LNCaP clone FGC (cell line): ENCODE measurements at regions not wholly inside any gene's neighbourhood (a gene's known extent, or its start where the extent isn't known, plus 50 kb on each side); places are given as distances from the start of the nearest gene placed in this dataset.

ENCODE experiments used
- DNase-seq: peaks from one replicate; pipeline ENCODE4 v3.0.0-alpha.2; 2011; ENCODE audit warnings: low read depth
- H3K4me3 ChIP-seq: 2 replicates; pipeline ENCODE4 v1.5.1; 2011; ENCODE audit warnings: mild to moderate bottlenecking, low read depth, low read length, control low read depth
- TF ChIP-seq, protein P1 (sequence below): IDR thresholded peaks from 2 replicates; pipeline ENCODE4 v1.5.1; 2012; ENCODE audit warnings: mild to moderate bottlenecking; ENCODE audit not compliant: control insufficient read depth, insufficient read depth; ENCODE audit errors: extremely low read depth

DNA sequence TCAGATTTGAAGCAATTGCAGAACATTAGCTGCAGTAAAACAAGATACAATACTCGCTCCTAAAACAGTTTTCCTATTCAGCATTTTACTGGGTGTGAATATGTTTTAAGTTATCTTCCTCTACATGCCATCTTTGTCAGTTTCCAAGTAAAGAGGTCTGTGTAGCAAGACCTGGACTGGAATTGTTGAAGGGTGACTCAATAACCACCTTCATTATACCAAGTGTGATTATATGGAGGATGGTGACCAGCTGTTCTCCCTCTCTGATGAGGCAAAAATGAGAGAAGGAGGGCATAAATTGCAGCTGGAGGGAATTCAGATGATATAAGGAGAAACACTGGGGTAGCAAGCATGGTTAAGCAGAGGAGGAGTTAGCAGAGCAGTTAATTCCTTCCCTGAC is 922.1 kb upstream of the SLIT2 start:
- TF ChIP-seq, protein P1, sequence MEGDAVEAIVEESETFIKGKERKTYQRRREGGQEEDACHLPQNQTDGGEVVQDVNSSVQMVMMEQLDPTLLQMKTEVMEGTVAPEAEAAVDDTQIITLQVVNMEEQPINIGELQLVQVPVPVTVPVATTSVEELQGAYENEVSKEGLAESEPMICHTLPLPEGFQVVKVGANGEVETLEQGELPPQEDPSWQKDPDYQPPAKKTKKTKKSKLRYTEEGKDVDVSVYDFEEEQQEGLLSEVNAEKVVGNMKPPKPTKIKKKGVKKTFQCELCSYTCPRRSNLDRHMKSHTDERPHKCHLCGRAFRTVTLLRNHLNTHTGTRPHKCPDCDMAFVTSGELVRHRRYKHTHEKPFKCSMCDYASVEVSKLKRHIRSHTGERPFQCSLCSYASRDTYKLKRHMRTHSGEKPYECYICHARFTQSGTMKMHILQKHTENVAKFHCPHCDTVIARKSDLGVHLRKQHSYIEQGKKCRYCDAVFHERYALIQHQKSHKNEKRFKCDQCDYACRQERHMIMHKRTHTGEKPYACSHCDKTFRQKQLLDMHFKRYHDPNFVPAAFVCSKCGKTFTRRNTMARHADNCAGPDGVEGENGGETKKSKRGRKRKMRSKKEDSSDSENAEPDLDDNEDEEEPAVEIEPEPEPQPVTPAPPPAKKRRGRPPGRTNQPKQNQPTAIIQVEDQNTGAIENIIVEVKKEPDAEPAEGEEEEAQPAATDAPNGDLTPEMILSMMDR: no peak
- DNase-seq: no peak
- no peak overlapping the region for H3K4me3 ChIP-seq

DNA sequence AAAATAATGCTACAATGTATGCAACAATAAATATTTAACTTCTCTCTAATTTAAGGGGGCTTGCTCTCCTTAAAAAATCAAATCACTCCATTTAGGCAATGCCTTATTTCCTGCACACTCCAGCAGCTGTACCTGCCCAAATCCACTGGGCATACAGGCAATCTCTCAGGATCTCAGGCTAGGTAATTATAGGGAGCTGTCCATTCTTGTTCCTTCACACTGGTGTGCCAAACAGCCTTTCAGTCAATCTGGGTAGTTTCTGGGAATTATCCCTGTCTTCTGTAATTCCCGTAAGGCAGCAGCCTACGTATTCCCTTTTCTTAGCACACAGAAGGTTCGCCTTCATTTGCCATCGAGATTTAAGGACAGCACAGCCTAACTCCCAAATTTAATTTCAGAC is 922.6 kb upstream of the SLIT2 start:
- H3K4me3 ChIP-seq: no peak overlapping the region
- no peak for DNase-seq
- TF ChIP-seq, protein P1: no peak

DNA sequence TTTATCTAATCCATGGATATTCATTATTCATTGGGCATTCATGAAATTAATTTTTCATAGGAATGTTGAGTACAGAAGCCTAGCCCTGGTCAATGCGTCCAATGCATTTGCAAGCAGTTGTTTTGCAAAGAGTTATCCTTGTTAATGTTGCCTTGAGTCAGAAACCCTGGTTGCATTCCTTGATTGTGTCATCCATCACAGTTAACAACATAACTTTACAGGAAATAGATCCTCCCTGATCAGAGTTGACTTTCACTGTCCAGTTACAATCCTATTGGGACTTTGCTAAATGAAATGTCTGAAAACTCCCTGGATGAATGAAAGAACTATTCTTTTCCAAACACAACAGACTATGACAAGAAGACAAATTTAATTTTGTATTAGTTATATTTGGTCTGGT is 924.3 kb upstream of the SLIT2 start:
- TF ChIP-seq, protein P1: no peak
- H3K4me3 ChIP-seq: no peak overlapping the region
- DNase-seq: no peak

DNA sequence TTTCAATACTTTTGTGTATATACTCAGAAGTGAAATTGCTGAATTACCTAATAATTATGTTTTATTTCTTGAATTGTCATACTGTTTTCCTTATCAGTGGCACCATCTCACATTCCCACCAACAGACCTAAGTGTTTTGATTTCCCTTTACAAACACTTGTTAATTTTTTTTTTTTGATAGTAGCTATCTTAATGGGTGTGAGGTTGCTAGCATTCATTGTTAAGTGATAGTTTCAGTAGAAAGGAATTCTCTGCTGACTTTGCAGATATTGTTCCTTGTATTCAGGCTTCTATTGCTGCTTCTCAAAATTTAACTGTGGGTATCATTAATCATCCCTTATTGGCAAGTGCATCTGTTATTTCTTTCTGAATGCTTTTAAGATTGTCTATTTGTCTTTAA is 927.5 kb upstream of the SLIT2 start:
- H3K4me3 ChIP-seq: no peak overlapping the region
- TF ChIP-seq, protein P1: no peak
- no peak for DNase-seq

DNA sequence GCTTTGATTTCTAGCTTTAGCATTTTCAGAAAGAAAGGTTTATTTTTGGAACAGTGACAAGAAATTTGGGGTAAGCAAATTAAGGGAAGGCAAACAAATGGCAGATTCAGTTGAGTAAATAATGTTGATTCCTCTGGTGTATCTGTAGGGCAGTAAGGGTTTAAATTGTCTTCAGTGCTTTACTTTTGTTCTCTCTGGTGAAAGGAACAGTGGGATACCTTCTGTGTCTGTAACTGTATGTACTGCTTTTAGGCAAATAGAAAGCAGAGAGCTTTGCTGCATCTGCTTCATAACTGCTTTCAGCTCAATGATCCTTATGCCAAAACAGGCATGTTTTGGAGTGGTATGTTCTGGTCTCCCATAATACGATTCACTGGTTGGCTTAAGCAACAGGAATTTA is 932.1 kb upstream of the SLIT2 start:
- no peak for DNase-seq
- no peak overlapping the region for H3K4me3 ChIP-seq
- TF ChIP-seq, protein P1: no peak

DNA sequence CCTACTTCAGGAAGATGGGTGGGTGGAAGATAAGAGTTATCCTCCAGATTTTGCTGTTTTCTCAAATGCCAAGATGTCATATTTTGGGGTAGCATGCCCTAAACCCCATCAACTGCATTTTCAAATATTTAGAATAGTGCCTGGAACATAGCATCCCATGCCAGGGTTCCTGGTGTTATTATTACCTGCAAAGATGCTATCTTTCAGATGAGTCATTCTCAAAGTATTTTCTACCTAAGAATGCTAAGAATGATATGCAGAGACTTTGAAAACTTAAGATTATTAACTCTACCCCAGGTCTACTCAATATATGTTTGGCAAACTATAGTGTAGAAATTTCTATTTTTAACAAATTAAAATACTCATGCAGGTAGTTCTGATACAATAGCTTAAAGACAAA is 934.3 kb upstream of the SLIT2 start:
- DNase-seq: no peak
- TF ChIP-seq, protein P1: no peak
- no peak overlapping the region for H3K4me3 ChIP-seq

DNA sequence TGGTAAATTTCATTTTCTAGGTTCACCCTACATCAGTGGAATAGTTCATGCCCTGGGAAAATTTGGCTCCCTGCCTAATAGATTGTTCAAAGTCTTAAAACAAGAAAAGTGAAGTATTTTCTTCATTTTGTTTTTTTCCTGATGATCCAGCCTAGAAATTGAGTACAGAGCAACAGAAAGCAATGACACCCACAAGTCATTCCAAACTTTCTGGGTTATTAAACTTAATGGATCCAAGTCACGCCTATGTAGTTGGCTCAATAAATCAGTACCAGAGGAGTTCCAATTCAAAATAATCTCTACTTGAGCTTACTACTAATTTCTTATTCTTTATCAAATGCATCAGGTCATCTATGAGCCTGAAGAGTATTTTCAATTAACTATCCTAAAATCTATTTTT is 937.6 kb upstream of the SLIT2 start:
- no peak overlapping the region for H3K4me3 ChIP-seq
- no peak for DNase-seq
- TF ChIP-seq, protein P1: no peak
